Small intestine (tissue), 7 donors: ENCODE measurements at regions not wholly inside any gene's neighbourhood (a gene's known extent, or its start where the extent isn't known, plus 50 kb on each side); places are given as distances from the start of the nearest gene placed in this dataset.

Experiments used
- DNase-seq, 2 donors: peaks; one replicate each; pipeline versions ENCODE4 v3.0.0 to v3.0.0-alpha.2; 2013
- FAIRE-seq: peaks from 2 replicates; lab custom pipeline; 2012; peaks lifted over from hg19 to GRCh38; lab: Jason Lieb, UNC
- H3K27ac ChIP-seq, 3 donors: one replicate each; pipeline ENCODE4 v1.5.1; 2013; ENCODE audit warnings: low read length in 2 of 3, mild to moderate bottlenecking in 2 of 3, control low read depth in 1 of 3, inconsistent platforms in 1 of 3, low read depth in 1 of 3, moderate library complexity in 1 of 3
- H3K27me3 ChIP-seq, 3 donors: one replicate each; pipeline ENCODE4 v1.6.1; 2013; ENCODE audit warnings: low read length in 3 of 3, inconsistent platforms in 1 of 3; ENCODE audit not compliant: control insufficient read depth in 3 of 3, insufficient read depth in 3 of 3
- H3K36me3 ChIP-seq, 3 donors: one replicate each; pipeline ENCODE4 v1.6.1; 2013; ENCODE audit warnings: low read length in 3 of 3, inconsistent platforms in 1 of 3, low read depth in 1 of 3, mild to moderate bottlenecking in 1 of 3, moderate library complexity in 1 of 3; ENCODE audit not compliant: control insufficient read depth in 3 of 3, insufficient read depth in 2 of 3
- H3K4me1 ChIP-seq, 3 donors: one replicate each; pipeline ENCODE4 v1.6.1; 2013; ENCODE audit warnings: low read length in 2 of 3, inconsistent platforms in 1 of 3, low read depth in 1 of 3, mild to moderate bottlenecking in 1 of 3, moderate library complexity in 1 of 3; ENCODE audit not compliant: control insufficient read depth in 3 of 3, insufficient read depth in 2 of 3
- H3K4me3 ChIP-seq, 3 donors: one replicate each; pipeline ENCODE4 v1.5.1; 2013; ENCODE audit warnings: low read length in 3 of 3, control low read depth in 1 of 3, inconsistent platforms in 1 of 3, low read depth in 1 of 3, mild to moderate bottlenecking in 1 of 3, moderate library complexity in 1 of 3
- H3K9me3 ChIP-seq, 2 donors: one replicate each; pipeline ENCODE4 v1.6.1; 2013; ENCODE audit warnings: low read depth in 1 of 2, low read length in 1 of 2; ENCODE audit not compliant: control insufficient read depth in 2 of 2, insufficient read depth in 1 of 2
- WGBS, 3 donors: extraction: QIAGEN DNeasy Blood & Tissue Kit; methylation state at CpG; one replicate each; pipeline ENCODE4 v1.1.7; 2013; 5-methylcytosine and 5-hydroxymethylcytosine counted together
- donor health status: healthy with polysubstance abuse.
- donor health status: control.
- donor health status: control.
- donor health status: Bipolar disorder and iron deficiency.
- donor health status: healthy.

DNA sequence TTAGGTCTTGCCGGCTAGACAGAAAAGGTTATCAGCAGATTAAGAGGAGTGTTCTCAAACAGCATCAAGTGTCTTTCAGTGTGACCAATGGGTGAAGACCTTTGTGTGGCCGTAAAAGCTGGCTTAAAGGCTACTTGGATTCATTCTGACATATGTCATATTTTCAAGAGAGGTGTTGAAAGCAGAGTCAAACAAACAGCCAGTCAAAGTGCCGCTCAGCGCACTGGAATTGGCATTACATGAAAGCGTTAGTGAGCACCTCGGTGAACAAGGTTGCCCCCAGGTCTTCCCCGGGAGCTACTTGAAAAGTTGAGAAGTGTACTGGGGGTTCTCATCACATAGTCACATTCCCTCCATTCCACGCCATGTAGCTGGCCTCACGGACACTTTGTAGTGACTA lies 148.9 kb downstream of the SOX3 start:
- no peaks in the 10 kb centered on the region for H3K4me1 ChIP-seq
- 72 to 80% (median 75%) methylated on average over 9 of the region's 9 CpGs for WGBS, 3 donors
- FAIRE-seq, result no peak

DNA sequence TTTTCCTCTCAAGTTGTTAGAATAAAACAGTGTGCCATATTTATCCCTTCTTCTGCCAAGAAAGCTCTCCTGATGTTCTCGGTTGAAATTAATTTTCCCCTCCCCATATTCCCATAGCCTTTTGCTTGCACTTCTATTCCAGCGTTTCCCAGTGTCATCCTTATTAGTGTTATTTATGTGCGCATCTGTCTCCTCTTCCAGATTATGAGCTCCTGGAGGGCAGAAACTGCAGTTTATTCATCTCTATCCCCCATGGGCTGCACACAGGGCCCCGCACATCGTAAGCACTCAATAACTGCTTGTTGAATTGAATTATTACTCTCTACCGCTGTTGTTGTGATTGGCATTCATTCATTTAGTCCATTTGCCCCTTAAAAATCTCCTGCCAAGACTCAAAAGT lies 149.4 kb downstream of the SOX3 start:
- FAIRE-seq (no peak), DNase-seq (no peak)

More for the DNA sequence above, 148.9 kb downstream of the SOX3 start:
- no peaks in the 10 kb centered on the region for H3K27me3 ChIP-seq
- no peak for DNase-seq
- no peak overlapping the region for H3K27ac ChIP-seq
- no peaks in the 10 kb centered on the region for H3K9me3 ChIP-seq
- no peaks in the 10 kb centered on the region for H3K36me3 ChIP-seq
- no peak overlapping the region for H3K4me3 ChIP-seq

DNA sequence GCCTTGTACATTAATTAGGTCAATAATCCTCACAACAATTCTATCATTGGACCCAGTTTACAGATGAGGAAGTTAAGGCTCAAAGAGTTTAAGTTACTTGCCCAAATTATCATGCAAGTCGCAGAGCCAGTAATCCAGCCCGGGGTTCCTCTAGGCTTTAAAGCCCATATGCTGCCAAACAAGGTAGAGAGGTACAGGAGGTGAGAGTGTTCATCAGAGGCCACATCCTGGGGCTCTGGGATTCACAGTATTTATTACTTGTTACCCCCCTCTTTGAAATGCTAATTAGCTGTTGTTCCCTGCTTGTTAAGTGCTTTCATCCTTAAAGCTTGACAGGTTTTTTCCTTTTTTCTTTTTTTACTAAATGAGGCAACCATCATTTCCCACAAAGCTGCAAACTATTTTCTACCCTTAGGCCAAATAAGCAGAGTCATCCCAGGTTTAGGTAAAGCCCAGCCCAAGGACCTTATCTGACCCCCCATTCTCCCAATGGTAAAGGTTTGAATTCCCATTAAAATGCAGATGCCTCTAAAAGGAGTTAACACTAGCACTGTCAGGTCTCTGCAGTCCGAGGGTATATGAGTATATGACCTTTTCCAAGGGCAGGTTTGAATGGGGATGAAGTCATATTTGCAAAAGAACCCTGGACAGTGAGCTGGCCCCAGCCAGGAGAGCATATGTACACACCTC lies 150.3 kb downstream of the SOX3 start:
- H3K27me3 ChIP-seq, result no peaks in the 10 kb centered on the region
- 22 to 46% (median 29%) methylated on average over 3 of the region's 3 CpGs for WGBS, 3 donors
- no peak overlapping the region for H3K4me3 ChIP-seq
- no peaks in the 10 kb centered on the region for H3K4me1 ChIP-seq
- FAIRE-seq, result no peak
- no peak overlapping the region for H3K27ac ChIP-seq
- H3K9me3 ChIP-seq, result no peaks in the 10 kb centered on the region
- no peak for DNase-seq
- no peaks in the 10 kb centered on the region for H3K36me3 ChIP-seq

More for the DNA sequence above, 149.4 kb downstream of the SOX3 start:
- Histone ChIP-seq H3K4me3 (no peak overlapping the region), H3K27ac (no peak overlapping the region), H3K36me3 (no peaks in the 10 kb centered on the region), H3K4me1 (no peaks in the 10 kb centered on the region), H3K9me3 (no peaks in the 10 kb centered on the region), H3K27me3 (no peaks in the 10 kb centered on the region)
- 75 to 81% (median 78%) methylated on average over 6 of the region's 6 CpGs for WGBS, 3 donors

DNA sequence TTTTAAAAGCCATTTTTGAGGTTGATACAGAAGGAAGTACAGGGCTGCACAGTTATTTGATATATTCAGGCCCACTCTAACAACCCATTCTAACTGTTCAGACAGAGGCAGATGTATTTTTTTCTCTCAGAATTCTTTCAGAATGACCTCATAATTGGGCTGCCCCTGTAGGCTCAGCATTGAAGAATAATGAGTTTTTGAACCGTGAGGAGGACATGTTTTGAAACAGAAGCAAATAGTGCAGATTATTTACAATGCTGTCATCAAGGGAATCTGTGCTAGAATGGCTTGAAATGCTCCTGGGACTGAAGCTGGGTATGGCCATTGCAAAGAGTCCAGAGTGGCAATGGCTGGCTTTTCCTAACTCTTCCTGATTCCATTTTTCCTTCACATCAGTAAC lies 158.1 kb downstream of the SOX3 start:
- Histone ChIP-seq H3K27me3 (no peaks in the 10 kb centered on the region), H3K4me1 (no peaks in the 10 kb centered on the region), H3K27ac (no peak overlapping the region), H3K9me3 (no peaks in the 10 kb centered on the region), H3K36me3 (no peaks in the 10 kb centered on the region), H3K4me3 (no peak overlapping the region)
- FAIRE-seq, result no peak
- 13 to 26% (median 20%) methylated on average over 1 of the region's 1 CpG for WGBS, 3 donors
- DNase-seq, result no peak

DNA sequence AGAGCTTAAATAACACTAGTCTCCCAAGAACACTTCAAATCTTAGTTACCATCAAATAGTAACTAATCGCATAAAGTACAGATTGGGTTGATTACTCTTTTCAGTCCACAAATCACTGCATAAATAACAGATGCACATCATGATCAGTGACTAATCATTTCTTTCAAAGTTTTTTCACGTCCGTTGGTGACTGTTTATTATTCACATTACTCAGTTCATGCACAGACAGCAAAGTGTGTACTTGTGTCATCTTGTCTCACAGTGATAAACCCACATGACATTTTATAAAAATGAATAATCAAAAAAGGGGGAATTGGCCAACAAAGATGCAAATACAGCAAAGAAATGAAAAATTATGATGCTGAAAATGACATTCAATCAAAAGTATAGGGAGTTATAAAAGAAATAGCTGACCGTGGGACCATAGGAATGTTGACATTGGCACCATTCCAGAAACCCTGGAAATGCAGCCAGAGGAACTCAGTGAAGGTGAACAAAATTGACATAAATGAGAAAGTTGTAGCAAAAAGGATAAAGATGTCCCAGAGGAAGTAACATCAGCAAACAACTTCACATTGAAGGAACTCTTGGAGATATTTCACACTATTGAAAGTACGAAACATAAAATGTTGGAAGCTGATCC lies 161.5 kb downstream of the SOX3 start:
- H3K9me3 ChIP-seq, result no peaks in the 10 kb centered on the region
- no peaks in the 10 kb centered on the region for H3K36me3 ChIP-seq
- WGBS, 3 donors, result 42 to 59% (median 44%) methylated on average over 5 of the region's 5 CpGs
- H3K27ac ChIP-seq, result no peak overlapping the region
- DNase-seq (no peak), FAIRE-seq (no peak)
- no peaks in the 10 kb centered on the region for H3K27me3 ChIP-seq
- H3K4me1 ChIP-seq, result no peaks in the 10 kb centered on the region
- H3K4me3 ChIP-seq, result no peak overlapping the region

DNA sequence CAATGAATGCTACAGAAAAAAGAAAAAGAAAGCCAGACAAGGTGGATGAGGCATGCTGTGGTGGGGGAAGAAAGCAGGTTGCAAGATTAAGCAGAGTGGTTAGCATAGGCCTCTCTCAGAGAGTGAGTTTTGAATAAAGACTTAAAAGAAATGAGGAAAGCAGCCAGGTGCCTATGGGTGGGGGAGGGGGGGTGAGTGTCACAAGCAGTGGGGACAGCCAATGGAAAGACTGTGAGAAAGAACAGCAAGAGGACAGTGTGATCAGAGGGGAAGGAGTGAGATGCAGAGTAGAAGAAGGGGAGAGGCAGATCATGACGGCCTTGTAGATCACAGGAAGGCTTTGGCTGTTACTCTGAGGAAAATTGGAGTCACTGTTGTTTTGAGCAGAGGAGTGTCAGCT lies 162.5 kb downstream of the SOX3 start:
- 40 to 71% (median 41%) methylated on average over 1 of the region's 1 CpG for WGBS, 3 donors
- Histone ChIP-seq H3K9me3 (no peaks in the 10 kb centered on the region), H3K36me3 (no peaks in the 10 kb centered on the region), H3K4me3 (no peak overlapping the region), H3K27me3 (no peaks in the 10 kb centered on the region), H3K27ac (no peak overlapping the region), H3K4me1 (no peaks in the 10 kb centered on the region)
- DNase-seq (no peak), FAIRE-seq (no peak)

DNA sequence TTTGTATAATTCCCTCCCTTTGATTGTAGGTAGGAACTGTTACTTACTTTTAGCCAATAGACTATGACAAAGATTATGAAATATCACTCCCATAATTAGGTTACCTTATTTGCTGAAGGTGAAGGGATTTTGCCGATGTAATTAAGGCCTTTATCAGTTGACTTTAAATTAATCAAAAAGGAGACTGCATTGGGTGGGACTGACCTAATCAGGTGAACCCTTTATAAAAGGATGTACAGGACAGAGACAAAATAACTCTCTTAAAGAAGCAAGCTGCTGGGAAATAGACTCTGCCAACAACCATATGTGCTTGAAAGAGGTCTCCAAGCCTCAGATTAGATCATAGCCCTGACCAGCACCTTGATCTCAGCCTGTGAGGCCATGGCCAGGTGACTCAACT lies 167.6 kb downstream of the SOX3 start:
- DNase-seq, result no peak
- Histone ChIP-seq H3K27me3 (no peaks in the 10 kb centered on the region), H3K4me3 (no peak overlapping the region), H3K27ac (no peak overlapping the region), H3K4me1 (no peaks in the 10 kb centered on the region), H3K36me3 (no peaks in the 10 kb centered on the region), H3K9me3 (no peaks in the 10 kb centered on the region)
- FAIRE-seq, result no peak
- WGBS, 3 donors, result 60 to 84% (median 79%) methylated on average over 1 of the region's 1 CpG

DNA sequence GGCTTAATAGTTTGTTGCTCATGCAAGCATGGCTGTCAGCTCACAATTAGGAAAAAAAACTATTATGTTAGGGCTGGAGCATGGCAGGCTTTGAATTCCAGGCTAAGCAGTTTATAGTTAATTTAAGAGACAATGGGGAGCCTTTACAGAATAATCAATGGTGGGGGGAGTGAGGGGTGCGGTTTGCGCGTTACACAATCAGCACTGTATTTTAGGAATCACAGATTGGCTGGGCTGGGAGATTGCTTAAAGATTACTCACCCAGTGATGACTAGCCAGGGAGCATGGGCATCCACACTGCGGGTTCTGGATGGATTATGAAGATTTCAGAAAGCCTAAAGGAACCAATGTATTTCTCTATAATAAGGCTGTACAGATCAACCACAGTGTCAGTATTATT lies 186.6 kb downstream of the SOX3 start:
- Histone ChIP-seq H3K4me1 (no peaks in the 10 kb centered on the region), H3K36me3 (no peaks in the 10 kb centered on the region), H3K27ac (no peak overlapping the region), H3K4me3 (no peak overlapping the region), H3K9me3 (no peaks in the 10 kb centered on the region), H3K27me3 (no peaks in the 10 kb centered on the region)
- 73 to 74% (median 73%) methylated on average over 4 of the region's 4 CpGs for WGBS, 3 donors
- no peak for FAIRE-seq
- no peak for DNase-seq
